ENCODE measurements at regions not wholly inside any gene's neighbourhood (a gene's known extent, or its start where the extent isn't known, plus 50 kb on each side); places are given as distances from the start of the nearest gene placed in this dataset.

GRCh38 chr2:71815701-71816474 is 331.8 kb downstream of the CYP26B1 start:
- TF ChIP-seq, protein P1, sequence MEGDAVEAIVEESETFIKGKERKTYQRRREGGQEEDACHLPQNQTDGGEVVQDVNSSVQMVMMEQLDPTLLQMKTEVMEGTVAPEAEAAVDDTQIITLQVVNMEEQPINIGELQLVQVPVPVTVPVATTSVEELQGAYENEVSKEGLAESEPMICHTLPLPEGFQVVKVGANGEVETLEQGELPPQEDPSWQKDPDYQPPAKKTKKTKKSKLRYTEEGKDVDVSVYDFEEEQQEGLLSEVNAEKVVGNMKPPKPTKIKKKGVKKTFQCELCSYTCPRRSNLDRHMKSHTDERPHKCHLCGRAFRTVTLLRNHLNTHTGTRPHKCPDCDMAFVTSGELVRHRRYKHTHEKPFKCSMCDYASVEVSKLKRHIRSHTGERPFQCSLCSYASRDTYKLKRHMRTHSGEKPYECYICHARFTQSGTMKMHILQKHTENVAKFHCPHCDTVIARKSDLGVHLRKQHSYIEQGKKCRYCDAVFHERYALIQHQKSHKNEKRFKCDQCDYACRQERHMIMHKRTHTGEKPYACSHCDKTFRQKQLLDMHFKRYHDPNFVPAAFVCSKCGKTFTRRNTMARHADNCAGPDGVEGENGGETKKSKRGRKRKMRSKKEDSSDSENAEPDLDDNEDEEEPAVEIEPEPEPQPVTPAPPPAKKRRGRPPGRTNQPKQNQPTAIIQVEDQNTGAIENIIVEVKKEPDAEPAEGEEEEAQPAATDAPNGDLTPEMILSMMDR (conservative IDR thresholded peaks at IDR 0.05; ENCODE audit: low read depth, low read length) = no peak
- TF ChIP-seq EZH2 (IDR thresholded peaks at IDR 0.05; ENCODE audit: borderline replicate concordance, low read depth, low read length, poor library complexity, severe bottlenecking) = no peak

Measured in A673 (cell line).